ENCODE measurements at regions not wholly inside any gene's neighbourhood (a gene's known extent, or its start where the extent isn't known, plus 50 kb on each side); places are given as distances from the start of the nearest gene placed in this dataset.

GRCh38 chr17:77707546-77707945, 251.0 kb upstream of the TNRC6C start:
- DNase-seq = no peak
- TF ChIP-seq, protein P1, sequence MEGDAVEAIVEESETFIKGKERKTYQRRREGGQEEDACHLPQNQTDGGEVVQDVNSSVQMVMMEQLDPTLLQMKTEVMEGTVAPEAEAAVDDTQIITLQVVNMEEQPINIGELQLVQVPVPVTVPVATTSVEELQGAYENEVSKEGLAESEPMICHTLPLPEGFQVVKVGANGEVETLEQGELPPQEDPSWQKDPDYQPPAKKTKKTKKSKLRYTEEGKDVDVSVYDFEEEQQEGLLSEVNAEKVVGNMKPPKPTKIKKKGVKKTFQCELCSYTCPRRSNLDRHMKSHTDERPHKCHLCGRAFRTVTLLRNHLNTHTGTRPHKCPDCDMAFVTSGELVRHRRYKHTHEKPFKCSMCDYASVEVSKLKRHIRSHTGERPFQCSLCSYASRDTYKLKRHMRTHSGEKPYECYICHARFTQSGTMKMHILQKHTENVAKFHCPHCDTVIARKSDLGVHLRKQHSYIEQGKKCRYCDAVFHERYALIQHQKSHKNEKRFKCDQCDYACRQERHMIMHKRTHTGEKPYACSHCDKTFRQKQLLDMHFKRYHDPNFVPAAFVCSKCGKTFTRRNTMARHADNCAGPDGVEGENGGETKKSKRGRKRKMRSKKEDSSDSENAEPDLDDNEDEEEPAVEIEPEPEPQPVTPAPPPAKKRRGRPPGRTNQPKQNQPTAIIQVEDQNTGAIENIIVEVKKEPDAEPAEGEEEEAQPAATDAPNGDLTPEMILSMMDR (IDR thresholded peaks at IDR 0.05) = no peak
- Histone ChIP-seq H3K4me1 (no peaks in the 10 kb centered on the region), H3K27ac (no peak overlapping the region), H3K27me3 (no peaks in the 10 kb centered on the region), H3K9me3 (peaks cover 0 to 40% (median 21%) of the 10 kb centered on the region in 11 donors), H3K4me3 (no peak overlapping the region), H3K36me3 (no peaks in the 10 kb centered on the region)
- ATAC-seq = no peak
- intact Hi-C loops (cut with DNase I) = no loop called here
- WGBS, 2 donors = 81 to 92% methylated on average over 4 of the region's 4 CpGs

DNA sequence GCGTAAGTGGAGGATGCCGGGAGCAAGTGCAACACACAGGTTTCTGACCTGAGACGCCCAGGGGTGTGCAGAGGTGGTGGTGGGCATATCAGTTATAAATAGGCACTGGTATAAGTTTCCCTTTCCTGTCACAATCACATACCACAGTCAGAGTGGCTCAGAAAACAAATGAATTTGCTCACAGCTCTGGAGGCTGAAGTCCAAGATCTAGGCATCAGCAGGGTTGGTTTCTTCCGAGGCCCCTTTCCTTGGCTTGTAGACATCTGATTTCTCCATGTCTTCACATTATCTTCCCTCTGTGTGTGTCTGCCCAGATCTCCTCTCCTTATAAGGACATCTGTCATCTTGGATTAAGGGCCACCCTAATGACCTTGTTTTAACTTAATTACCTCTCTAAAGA, 250.5 kb upstream of the TNRC6C start:
- no peak for DNase-seq
- intact Hi-C loops (cut with DNase I) = no loop called here
- Histone ChIP-seq H3K9me3 (peaks cover 0 to 40% (median 21%) of the 10 kb centered on the region in 11 donors), H3K36me3 (no peaks in the 10 kb centered on the region), H3K4me3 (no peak overlapping the region), H3K27ac (no peak overlapping the region), H3K4me1 (no peaks in the 10 kb centered on the region), H3K27me3 (no peaks in the 10 kb centered on the region)
- ATAC-seq = no peak
- TF ChIP-seq, protein P1 (IDR thresholded peaks at IDR 0.05) = no peak
- 90 to 96% methylated on average over 4 of the region's 4 CpGs for WGBS, 2 donors

GRCh38 chr17:77708936-77709335, 249.6 kb upstream of the TNRC6C start:
- ATAC-seq (no peak), DNase-seq (no peak)
- H3K4me3 ChIP-seq = no peak overlapping the region
- intact Hi-C loops (cut with DNase I) = no loop called here
- TF ChIP-seq, protein P1 (IDR thresholded peaks at IDR 0.05) = no peak
- H3K27ac ChIP-seq = no peak overlapping the region
- H3K4me1 ChIP-seq = no peaks in the 10 kb centered on the region
- WGBS, 2 donors = 82 to 89% methylated on average over 8 of the region's 8 CpGs
- no peaks in the 10 kb centered on the region for H3K36me3 ChIP-seq
- peaks cover 0 to 37% (median 17%) of the 10 kb centered on the region in 11 donors for H3K9me3 ChIP-seq
- H3K27me3 ChIP-seq = no peaks in the 10 kb centered on the region

GRCh38 chr17:77709594-77709993, 248.9 kb upstream of the TNRC6C start:
- DNase-seq = no peak
- intact Hi-C loops (cut with DNase I) = no loop called here
- no peak for ATAC-seq
- no peaks in the 10 kb centered on the region for H3K36me3 ChIP-seq
- 71 to 74% methylated on average over 5 of the region's 5 CpGs for WGBS, 2 donors
- H3K9me3 ChIP-seq = peaks cover 0 to 37% (median 17%) of the 10 kb centered on the region in 11 donors
- H3K27ac ChIP-seq = no peak overlapping the region
- no peaks in the 10 kb centered on the region for H3K4me1 ChIP-seq
- no peak overlapping the region for H3K4me3 ChIP-seq
- H3K27me3 ChIP-seq = no peaks in the 10 kb centered on the region
- TF ChIP-seq, protein P1 (IDR thresholded peaks at IDR 0.05) = no peak

- TF ChIP-seq, protein P1 (IDR thresholded peaks at IDR 0.05) = no peak
- H3K27ac ChIP-seq = no peak overlapping the region
- DNase-seq (no peak), ATAC-seq (no peak)
- H3K9me3 ChIP-seq = peaks cover 0 to 42% (median 12%) of the 10 kb centered on the region in 11 donors
- H3K4me1 ChIP-seq = no peaks in the 10 kb centered on the region
- no peaks in the 10 kb centered on the region for H3K27me3 ChIP-seq
- H3K4me3 ChIP-seq = no peak overlapping the region
- intact Hi-C loops (cut with DNase I) = no loop called here
- no peaks in the 10 kb centered on the region for H3K36me3 ChIP-seq
These were observed 245.9 kb upstream of the TNRC6C start for GRCh38 chr17:77712578-77712977.
